CD4-positive, alpha-beta T cell treated with Interleukin-2 at 100 ng/mL for 4 hours (primary cell): ENCODE measurements at regions not wholly inside any gene's neighbourhood (a gene's known extent, or its start where the extent isn't known, plus 50 kb on each side); places are given as distances from the start of the nearest gene placed in this dataset.
"Not testable (repeated sequence)": the region's sequence is repeated elsewhere in the genome, so short reads cannot be mapped to it uniquely, and the experiment has no call there.

Source experiments
- DNase-seq: peaks from one replicate; pipeline ENCODE4 v3.0.0-alpha.2; 2020; ENCODE audit warnings: low spot score

DNA sequence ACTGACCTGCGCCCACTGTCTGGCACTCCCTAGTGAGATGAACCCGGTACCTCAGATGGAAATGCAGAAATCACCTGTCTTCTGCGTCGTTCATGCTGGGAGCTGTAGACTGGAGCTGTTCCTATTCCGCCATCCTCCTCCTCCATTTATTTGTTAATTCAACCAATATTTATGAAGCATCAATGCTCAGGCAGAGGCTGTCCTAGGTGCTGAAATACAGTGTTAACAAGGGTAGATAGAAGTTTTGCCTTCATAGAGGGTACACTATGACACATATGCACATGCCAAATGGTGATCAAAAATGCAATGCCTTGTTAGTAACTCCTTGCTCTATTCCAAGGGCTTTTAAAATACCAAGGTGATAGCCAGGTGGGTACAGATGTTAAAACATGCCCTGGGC, 166.0 kb upstream of the CCL2 start:
- not testable (repeated sequence) for DNase-seq

DNA sequence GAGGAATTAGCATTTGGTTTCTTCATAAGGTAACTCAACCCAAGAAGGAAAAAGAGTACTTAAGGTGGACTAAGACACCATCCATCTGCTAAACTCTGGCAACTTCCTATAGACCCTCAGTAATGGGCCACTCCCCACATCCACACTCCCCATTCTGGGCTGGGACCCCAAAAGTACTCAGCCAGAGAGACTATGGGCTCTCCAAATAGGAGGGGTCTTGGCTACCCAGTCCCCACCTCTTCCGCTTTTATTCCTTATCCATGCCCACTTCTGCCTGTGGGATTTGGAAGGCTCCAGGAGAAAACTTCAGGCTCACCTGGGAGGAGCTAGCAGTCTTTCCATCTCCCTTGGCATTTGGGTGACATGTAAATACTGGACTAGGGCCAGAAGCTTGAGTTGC, 164.5 kb upstream of the CCL2 start:
- DNase-seq: no peak

- no peak for DNase-seq
Measured at GRCh38 chr17:34091975-34092374, 163.1 kb upstream of the CCL2 start.

- DNase-seq: no peak
Measured at GRCh38 chr17:34095106-34095505, 160.0 kb upstream of the CCL2 start.

GRCh38 chr17:34098699-34099098, 156.4 kb upstream of the CCL2 start:
- DNase-seq: no peak

DNA sequence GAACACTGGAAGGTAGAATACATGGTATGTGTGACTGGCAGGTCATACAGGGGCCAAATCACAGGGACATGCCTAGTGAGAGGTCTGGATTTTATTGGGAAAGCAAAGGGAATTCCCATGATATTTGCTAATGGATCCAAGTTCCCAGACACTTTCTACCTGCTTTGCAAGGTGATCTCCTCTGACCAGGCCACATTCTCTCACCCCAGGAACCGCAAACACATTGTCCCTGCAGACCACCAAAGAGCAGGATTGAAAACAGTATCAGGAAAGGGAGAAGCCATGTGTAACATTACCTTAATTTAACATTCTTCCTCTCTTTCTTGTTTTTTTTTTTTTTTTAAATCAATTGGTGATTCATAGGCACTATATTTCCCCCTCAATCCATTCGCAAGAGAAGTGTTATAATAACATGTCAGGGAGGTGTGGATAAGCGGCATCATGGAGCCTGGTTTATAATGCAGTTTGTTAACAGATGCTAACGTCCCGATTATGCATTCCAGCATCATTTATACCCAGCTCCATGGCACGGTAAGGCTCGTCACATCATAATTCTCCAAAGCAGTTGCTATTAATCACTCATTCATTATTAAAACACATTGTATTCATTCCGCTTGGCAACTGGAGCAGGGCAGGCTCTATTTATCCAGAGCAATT, 155.1 kb upstream of the CCL2 start:
- DNase-seq: no peak

DNA sequence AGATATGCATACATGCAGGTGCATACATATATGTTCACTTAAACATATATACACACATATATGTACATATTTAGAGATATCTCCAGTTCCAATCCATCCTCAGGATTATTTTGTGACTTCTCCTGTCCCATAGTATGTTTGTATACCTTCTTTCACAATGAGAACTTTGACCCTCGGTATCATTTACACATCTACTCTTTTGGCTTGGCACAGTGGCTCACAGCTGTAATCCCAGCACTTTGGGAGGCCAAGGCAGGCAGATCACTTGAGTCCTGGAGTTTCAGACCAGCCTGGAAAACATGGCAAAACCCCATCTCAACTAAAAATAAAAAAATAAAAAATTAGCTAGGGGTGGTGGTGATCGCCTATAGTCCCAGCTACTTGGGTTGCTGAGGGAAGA, 148.1 kb upstream of the CCL2 start:
- no peak for DNase-seq

DNA sequence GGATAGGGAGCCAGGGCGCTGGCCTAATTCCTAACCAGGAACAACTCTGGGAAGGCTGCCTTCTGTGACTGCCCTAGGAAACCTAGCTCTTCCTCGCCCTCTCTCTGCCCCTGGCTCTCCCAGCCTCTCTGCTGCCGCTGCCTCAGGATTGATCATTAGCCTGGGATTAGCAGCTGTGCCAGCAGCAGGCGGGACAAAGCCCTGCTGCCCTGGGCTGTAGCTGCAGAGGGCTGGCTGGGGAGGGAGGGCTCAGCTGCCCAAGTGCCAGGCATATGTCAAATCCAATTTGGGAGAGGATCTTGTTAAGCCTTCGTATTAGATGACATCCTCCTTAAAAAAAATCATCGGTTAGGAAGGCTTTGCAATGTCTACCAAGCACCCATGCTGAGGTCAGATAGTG, 144.8 kb upstream of the CCL2 start:
- no peak for DNase-seq

DNA sequence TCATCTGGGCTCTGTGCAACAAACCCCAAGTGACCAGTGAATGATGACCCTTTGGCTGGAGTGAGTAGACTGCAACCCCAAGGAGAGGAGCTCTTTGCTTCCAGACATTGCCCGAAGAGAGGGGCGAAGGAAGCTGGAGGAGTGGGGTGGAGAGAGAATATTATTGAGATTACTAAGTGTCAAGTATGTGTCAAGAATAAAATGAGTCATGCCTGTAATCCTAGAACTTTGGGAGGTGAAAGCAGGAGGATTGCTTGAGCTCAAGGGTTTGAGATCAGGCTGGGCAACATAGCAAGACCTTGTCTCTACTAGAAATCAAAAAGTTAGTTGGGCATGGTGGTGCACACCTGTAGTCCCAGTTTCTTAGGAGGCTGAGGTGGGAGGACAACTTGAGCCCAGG, 142.0 kb upstream of the CCL2 start:
- no peak for DNase-seq

DNA sequence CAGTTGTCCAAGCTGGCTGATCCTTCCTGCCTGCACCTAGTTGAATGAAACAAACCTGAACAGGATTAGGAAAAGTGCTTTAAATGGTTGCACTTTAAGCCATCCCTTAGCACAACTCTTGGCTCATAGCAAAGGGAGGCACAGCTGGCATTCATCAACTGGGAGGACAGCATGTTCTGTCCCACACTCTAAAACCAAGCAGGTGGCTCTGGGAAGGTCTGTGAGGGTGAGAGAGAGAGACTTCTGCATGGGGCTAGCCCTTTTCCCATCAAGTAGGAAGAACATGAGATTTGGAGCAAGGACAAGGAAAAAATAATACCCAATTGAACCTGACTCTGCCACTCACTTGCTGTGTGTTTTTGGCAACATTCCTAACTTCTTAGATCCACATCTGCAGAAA, 140.9 kb upstream of the CCL2 start:
- DNase-seq: no peak

DNA sequence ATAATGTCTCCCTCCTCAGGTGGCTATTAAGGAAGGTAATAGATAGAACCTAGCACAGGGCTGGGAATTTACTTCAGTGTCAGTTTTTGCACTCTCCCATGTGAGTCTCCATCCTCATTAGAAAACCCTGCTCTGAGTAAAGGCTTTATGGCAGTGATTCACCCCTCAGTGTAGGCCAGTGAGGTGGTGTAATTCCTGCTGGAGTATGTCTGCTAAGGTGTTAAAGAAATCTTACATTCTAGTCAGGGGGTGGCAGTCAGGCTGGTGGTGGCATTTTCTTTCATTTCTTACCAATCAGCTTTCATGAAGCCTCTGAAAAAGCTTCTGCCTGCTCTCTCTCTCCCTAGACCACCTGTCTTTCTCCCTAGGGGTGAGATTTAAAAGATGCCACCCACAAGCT, 138.8 kb upstream of the CCL2 start:
- no peak for DNase-seq

GRCh38 chr17:34117332-34117731, 137.8 kb upstream of the CCL2 start:
- no peak for DNase-seq

GRCh38 chr17:34117811-34118210, 137.3 kb upstream of the CCL2 start:
- DNase-seq: no peak

DNA sequence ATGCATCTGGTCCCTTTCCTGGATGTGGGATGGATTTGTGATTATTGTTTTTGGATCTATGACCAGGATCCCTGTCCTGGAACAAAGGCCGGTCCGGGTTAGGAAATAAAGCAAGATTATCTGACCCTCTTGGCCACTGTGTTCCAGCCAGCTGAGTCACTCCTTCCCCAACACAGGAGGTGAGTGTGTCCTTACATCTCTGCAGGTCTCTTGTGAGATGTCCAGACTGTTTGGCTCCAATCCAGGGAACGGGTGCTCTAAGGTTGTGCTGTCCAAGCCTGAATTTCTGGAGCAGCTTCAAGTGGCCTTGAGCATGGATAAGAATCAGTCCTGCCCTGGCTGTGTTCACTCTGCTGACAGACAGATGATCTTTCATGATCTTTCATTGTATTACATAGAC, 136.5 kb upstream of the CCL2 start:
- DNase-seq: no peak

GRCh38 chr17:34121311-34121710, 133.8 kb upstream of the CCL2 start:
- no peak for DNase-seq

- no peak for DNase-seq
Measured at GRCh38 chr17:34122515-34122914, 132.6 kb upstream of the CCL2 start.

GRCh38 chr17:34125010-34125409, 130.1 kb upstream of the CCL2 start:
- no peak for DNase-seq

DNA sequence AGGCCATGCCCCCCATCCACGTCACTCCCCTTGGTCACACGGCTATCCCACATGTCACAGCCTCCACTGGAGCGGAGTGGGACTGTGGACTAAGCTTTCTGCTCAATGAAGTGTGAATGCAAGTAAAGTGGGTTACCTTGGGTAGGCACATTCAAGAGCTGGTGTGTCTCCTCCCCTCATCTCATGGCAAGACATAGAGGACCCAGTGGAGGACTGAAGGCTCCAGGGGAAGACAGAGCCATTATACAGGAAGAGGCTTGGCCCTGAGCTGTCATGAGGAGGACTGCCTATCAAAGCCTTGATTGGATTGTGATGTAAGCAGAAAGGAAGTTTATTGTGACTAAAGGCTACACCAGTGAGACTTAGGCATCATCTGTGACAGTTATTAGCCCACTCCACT, 129.2 kb upstream of the CCL2 start:
- DNase-seq: no peak

- no peak for DNase-seq
Measured at GRCh38 chr17:34126496-34126895, 128.6 kb upstream of the CCL2 start.

- DNase-seq: no peak
Measured at GRCh38 chr17:34126965-34127364, 128.1 kb upstream of the CCL2 start.

GRCh38 chr17:34130544-34130943, 124.5 kb upstream of the CCL2 start:
- no peak for DNase-seq

- no peak for DNase-seq
Measured at GRCh38 chr17:34131386-34131785, 123.7 kb upstream of the CCL2 start.

DNA sequence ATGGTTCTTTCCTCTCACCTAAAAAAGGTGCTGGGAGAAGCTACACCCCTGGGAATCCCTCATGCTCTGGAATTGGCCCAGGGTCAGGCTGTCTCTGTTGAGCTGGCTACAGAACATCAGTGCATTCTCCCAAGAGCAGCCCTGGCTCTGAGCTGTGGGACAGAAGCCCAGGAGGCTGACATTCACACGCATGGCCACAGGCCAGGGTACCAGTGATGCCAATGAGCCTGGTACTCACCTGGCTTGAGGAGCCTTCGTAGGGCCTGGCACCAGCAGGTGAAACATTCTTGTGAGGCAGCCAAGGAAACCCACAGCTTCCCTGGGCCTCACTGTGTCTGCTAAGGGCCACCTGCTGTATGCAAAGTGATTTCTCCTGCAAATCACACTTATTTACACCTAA, 121.7 kb upstream of the CCL2 start:
- DNase-seq: no peak

DNA sequence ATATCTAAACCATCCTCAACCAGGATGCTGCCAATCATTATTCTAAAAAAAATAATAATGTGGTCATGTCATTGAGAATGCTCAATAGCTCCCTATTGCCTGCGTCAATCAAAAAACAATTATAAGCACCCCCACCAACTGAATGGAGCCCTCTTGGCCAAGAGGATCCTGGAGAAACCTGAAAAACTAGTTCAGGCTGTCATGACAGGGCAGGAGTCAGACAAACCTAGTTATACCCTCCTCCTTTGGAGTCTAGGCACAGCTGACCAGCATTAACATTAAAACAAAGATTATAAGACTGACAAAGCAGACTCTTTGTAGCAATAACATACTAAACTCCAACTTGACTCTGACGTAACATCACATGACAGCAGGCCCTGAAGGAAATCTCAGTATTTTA, 119.2 kb upstream of the CCL2 start:
- DNase-seq: no peak

- no peak for DNase-seq
Measured at GRCh38 chr17:34140006-34140405, 115.1 kb upstream of the CCL2 start.
